Fibroblast of skin of left quadriceps (primary cell): ENCODE measurements at regions not wholly inside any gene's neighbourhood (a gene's known extent, or its start where the extent isn't known, plus 50 kb on each side); places are given as distances from the start of the nearest gene placed in this dataset.
A peak's percentile ranks its signal among the peaks of the same experiment; 100 is the strongest.
"Not testable (repeated sequence)": the region's sequence is repeated elsewhere in the genome, so short reads cannot be mapped to it uniquely, and the experiment has no call there.

Source experiments
- DNase-seq, 2 experiments: peaks; one replicate each; pipeline ENCODE4 v3.0.0-alpha.2; 2013; ENCODE audit warnings: low read depth in 2 of 2

DNA sequence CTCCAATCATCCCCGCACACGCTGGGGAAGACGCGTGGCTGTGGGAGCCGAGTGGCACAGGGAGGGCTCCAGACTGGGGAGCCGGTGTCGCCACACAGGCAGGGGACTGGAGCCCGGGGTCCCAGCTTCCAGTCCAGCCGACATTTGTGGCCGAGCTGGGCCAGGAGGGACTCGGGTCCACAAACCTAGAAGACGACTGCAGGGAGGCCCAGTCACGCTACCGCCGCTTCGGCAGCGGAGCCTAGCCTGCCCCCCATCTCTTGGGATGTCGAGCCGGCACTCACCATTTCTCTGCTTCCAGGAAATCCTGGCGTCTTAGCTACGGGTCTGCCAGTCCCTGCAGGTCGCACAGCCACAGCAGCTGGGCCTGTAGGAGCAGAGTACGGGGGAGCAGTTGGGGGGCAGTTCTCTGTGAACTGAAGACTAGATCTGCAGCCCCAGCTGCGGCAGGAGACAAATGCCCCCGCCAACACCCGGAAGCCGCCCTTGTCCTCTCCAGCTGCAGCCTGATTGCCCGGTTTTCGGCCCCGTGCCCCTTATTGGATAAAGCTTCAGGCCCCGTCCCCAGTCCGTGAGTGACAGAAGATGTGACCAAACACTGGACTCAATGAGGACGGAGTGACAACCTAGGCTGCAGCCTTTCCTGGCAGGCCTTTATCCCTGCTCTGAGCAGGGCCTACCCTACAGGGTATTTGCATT lies 270.7 kb downstream of the ZNF33B start:
- peak; percentile 39 to 53 for DNase-seq

- DNase-seq: no peak
Measured at GRCh38 chr10:42351745-42352144, 286.6 kb downstream of the ZNF33B start.

- DNase-seq: not testable (repeated sequence)
Measured at GRCh38 chr10:42336593-42337337, 301.6 kb downstream of the ZNF33B start.

GRCh38 chr10:42335653-42336296 lies 302.6 kb downstream of the ZNF33B start:
- DNase-seq: not testable (repeated sequence)

DNA sequence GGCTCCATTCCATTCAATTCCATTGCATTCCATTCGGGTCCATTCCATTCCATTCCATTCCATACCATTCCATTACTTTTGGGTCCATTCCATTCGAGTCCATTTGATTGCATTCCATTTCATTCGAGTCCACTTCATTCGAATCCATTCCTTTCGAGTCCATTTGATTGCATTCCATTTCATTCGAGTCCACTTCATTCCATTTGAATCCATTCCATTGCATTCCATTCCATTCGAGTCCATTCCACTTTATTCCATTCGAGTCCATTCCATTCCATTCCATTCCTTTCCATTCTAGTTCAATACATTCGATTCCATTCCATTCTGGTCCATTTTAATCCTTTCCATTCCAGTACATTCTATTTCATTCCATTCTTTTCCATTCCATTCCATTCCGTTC lies 334.0 kb downstream of the ZNF33B start:
- DNase-seq: no peak

GRCh38 chr10:42281896-42282295 lies 356.5 kb downstream of the ZNF33B start:
- not testable (repeated sequence) for DNase-seq

DNA sequence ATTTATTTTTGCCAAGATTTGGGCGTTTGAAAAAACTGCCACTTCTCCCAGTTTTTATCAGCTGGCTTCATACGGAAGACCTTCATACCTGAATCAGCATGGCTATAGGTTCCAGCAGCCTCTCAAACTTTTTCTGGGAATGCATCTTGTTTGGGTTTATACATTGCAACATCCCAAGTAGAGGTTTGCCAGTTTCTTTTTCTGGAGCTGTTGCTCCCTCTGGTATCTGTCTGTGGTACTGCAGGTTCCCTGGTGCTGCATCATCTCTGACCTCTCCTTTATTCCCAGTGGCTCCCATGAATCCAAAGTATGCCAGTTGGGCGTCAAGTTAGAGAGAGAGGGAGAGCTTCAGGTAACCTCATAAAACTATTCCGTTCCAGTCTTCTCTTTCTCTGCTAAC lies 368.6 kb downstream of the ZNF33B start:
- DNase-seq: not testable (repeated sequence)

DNA sequence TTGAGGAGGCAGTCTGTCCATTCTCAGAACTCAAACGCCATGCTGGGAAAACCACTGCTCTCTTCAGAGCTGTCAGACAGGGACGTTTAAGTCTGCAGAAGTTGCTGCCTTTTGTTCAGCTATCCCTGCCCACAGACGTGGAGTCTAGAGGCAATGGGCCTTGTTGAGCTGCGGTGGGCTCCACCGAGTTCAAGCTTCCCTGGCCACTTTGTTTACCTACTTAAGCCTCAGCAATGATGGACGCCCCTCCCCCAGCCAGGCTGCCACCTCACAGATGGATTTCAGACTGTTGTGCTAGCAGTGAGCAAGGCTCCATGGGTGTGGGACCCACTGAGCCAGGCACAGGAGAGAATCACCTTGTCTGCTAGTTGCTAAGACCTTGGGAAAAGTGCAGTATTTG lies 375.1 kb downstream of the ZNF33B start:
- DNase-seq: not testable (repeated sequence)

- DNase-seq: not testable (repeated sequence)
Measured at GRCh38 chr10:42243002-42243401, 395.4 kb downstream of the ZNF33B start.

DNA sequence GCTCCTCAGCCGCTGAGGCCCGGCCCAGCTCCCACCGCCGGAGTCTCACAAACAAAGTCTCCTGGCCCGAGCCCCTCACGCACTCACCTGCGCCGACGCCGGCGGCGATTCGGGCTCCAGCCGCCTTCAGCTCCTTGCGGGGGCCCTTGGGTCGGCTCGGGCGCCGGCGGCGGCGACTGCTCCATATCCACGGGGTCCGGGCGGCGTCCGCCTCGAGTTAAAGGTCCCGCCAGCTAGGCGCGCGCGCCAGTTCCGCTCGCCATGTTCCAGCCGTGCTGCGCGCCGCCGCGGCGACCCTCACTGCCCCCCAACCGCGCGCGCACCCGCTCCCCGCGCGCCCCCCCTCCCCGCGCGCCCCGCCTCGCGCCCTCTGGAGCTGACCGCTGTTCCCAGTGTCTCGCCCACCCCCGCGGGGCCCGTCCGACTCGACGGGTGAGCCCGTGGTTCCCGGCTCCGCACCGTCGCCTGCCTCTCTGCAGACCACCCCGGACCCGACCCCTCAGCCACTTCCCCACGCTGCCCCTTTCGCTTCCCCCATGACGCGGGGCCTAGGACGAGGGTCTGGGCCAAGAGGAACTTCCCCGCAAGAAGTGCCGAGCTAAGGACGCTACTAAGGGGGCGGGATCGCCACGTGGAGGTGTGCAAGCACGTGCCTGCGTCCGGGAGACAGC lies 396.1 kb downstream of the ZNF33B start:
- DNase-seq: no peak

DNA sequence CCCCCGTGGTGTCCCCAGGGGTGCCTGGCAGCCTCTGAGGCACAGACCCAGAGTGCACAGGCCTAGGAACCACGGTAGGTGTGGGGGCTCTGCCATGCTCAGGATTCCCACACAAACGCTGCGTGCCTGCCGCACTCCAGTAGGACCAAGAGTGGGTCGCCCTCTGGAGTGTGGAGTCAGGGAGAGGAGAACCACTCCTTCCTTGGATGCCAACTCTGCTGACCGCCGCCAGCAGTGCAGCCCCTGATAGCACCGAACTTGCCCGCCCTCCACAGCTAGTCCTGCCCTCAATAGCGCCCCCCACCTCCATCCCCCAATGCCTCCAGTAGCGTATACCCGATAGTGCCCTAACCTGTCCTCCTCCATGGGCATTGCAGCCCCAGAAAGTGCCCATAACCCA lies 402.0 kb downstream of the ZNF33B start:
- not testable (repeated sequence) for DNase-seq

DNA sequence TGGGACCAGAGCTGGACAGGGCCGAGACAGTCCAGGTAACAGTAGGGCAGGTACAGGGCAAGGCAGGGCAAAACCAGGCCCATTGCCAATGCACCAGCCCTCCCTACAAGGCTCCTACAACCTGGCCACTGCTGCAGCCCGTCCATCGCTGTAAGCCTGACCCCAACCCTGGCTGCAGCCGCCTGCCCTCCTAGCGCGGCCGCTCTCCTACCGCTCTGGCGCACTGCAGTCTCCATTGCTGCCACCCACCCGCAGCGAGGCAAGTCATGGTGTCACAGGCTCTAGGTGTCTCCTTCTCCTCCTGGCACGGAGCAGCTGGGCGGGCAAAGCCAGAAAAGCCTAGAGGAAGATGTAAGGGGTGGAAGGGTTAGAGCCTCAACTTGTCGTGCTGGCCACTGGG lies 402.6 kb downstream of the ZNF33B start:
- not testable (repeated sequence) for DNase-seq

DNA sequence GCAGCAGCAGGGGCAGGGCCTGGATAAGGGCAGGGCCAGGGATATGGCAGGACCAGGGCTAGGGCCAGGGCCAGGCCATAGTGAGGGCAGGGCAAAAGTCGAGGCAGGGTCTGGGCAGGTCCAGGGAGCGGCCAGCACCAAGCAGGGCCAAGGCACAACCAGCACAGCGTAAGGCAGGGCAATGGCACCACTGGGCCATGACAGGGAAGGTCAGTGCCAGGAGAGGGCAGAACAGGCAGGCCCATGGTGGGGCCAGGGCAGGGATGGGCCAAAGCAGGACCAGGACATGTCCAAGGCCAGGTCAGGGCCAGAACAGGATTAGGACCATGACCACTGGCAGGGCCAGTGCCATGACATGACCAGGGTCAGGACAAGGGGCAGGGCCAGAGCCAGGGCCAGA lies 403.1 kb downstream of the ZNF33B start:
- DNase-seq: not testable (repeated sequence)

DNA sequence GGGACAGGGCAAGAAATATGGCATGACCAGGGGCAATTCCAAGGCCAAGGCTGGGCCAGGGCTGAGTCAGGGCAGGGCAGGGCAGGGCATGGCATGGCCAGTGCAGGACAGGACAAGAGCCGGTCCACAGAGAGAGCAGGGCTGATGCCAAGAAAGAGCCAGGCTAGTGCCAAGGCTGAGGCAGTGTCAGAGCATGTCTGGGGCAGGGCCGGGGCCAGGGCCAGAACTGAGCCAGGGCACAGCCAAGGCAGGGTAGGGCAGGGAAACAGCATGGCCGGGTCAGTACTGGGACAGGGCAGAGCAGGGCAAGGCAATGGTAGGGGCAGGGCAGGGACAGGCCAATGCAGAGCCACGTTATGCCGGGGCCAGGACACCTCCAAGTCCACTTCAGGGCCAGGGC lies 403.9 kb downstream of the ZNF33B start:
- DNase-seq: not testable (repeated sequence)

- not testable (repeated sequence) for DNase-seq
Measured at GRCh38 chr10:42233461-42234206, 404.7 kb downstream of the ZNF33B start.

DNA sequence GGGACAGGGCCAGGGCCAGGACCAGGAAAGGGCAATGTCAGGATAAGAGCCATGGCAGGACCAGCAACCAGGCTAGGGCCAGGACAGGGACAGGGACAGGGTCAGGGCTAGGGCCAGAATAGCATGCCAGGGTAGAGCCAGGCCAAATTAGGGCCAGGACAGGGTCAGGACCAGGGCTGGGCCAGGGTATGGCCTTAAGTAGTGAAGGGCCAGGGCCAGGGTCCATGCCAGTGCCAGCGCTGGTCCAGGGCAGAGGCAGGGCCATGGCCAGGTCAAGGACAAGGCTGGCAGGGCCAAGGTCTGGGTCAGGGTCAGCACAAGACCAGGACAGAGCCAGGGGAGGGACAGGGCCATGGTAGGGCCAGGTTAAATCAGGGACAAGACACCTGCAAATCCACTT lies 405.4 kb downstream of the ZNF33B start:
- DNase-seq: not testable (repeated sequence)

- DNase-seq: not testable (repeated sequence)
Measured at GRCh38 chr10:42230812-42231211, 407.6 kb downstream of the ZNF33B start.

DNA sequence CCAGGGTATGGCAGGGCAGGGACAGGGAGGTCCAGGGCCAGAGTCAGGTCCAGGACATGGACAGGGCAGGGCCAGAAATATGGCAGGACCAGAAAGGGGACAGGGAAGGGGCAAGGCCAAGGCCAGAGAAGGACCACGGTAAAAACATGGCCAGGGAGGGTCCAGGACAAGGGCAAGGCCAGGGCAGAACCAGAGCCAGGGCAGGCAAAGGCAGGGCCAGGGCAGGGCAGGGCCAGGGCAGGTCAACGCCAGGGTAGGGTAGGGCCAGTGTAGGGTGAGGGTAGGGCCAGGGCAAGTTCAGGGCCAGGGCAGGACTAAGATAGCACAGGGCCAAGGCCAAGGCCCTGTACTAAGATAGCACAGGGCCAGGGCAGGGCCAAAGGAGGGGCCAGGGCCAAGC lies 408.3 kb downstream of the ZNF33B start:
- DNase-seq: not testable (repeated sequence)

DNA sequence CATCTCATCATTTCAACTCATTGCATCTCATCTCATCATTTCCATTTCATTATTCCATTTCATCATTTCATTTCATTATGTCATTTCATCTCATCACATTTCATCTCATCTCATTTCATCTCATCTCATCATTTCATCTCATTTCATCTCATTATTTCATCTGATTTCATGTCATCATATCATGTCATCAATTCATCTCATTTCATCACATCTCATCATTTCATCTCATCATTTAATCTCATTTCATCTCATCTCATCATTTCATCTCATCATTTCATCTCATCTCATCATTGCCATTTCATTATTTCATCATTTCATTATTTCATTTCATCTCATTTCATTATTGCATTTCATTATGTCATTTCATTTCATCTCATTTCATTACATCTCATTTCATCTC lies 410.5 kb downstream of the ZNF33B start:
- not testable (repeated sequence) for DNase-seq

GRCh38 chr10:42193588-42193987 lies 444.8 kb downstream of the ZNF33B start:
- DNase-seq: not testable (repeated sequence)

DNA sequence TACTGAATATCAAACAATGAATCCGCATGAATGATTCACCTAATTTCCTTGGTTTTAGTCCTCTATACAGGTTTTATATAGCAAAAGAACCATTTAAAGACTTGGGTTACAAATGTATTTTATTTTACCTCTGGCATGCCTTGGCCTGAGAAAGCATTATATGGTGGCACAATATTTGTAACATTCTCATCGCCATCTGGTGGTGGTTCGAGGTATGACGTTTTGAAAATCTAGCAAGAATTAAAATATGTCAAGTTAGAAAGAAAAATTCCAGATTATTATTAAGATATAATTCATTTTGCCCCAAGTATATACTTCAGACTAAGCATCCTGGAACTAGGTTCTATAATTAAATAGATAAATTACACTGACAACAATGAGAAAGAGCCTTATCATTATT lies 445.9 kb downstream of the ZNF33B start:
- not testable (repeated sequence) for DNase-seq
